ENCODE measurements at regions not wholly inside any gene's neighbourhood (a gene's known extent, or its start where the extent isn't known, plus 50 kb on each side); places are given as distances from the start of the nearest gene placed in this dataset.

DNA sequence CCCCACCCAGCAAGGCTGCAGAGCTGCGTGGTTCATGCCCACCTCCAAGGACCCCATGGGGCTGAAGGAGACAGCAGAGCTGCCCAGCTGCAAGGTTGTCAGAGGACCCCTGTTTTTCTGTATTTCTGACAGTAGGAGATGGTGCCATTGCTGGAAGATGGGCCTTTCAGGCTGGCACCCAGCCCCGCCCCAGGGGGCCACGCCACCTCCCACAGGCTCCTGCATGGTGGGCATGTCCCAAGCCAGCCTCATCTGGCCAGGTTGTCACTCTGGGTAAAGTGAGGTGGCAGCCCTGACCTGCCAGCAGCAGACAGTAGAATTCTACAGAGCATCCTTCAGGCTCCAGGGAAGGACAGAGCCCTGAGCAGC lies 75.5 kb upstream of the RET start:
- ATAC-seq (replicated peaks in 1 of 4) (no peak), DNase-seq (no peak)
- Histone ChIP-seq H3K9me3 (no peaks in the 10 kb centered on the region), H3K4me1 (ENCODE audit: control insufficient read depth in 1 of 2, extremely low read depth in 1 of 2, insufficient read depth in 2 of 2, low read length in 2 of 2) (no peaks in the 10 kb centered on the region), H3K4me3 (ENCODE audit: control insufficient read depth in 1 of 2, extremely low read depth in 1 of 2, low read length in 1 of 2) (no peak overlapping the region), H3K27me3 (replicated peaks in 1 of 2; ENCODE audit: control insufficient read depth in 2 of 2, extremely low read depth in 1 of 2, insufficient read depth in 2 of 2, low read length in 1 of 2) (peaks cover 0 to 8% of the 10 kb centered on the region in 2 experiments), H3K27ac (ENCODE audit: low read length) (no peak overlapping the region), H3K36me3 (ENCODE audit: control insufficient read depth in 2 of 2, extremely low read depth in 1 of 2, insufficient read depth in 1 of 2, low read length in 1 of 2) (no peaks in the 10 kb centered on the region)
- peaks cover 2 to 3% of the 10 kb centered on the region in 2 donors for H3K27me3 Mint-ChIP-seq
- no peaks in the 10 kb centered on the region for H3K4me1 Mint-ChIP-seq
- no peak overlapping the region for H3K4me3 Mint-ChIP-seq
- ChIA-PET POLR2A (no interaction called here), CTCF (no interaction called here)
- no peaks in the 10 kb centered on the region for H3K9me3 Mint-ChIP-seq
- H3K36me3 Mint-ChIP-seq = no peaks in the 10 kb centered on the region
- no peak overlapping the region for H3K27ac Mint-ChIP-seq
- 61% methylated on average over 3 of the region's 3 CpGs for WGBS (ENCODE audit: insufficient coverage)

DNA sequence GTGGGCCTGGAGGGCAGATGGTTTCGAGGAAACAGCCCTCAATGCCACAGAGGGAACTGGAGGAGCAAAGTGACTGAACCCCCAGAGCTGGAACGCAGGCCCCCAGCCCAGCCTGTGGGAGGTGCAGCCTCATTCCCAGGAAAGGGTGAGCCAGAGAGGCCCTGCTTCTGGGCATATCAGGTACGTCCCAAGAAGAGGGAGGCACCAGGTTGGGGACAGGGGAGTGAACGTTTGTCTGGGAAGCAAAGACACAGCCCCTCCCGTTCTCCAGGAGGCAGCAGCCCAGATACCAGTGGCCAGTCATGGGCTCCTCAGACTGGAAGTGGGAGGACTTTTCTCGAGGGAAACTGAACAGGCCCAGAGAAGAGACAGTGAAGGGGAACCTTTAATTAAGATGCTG lies 74.3 kb upstream of the RET start:
- peaks cover 2 to 3% of the 10 kb centered on the region in 2 donors for H3K27me3 Mint-ChIP-seq
- POLR2A ChIA-PET = no interaction called here
- no peak overlapping the region for H3K4me3 ChIP-seq (ENCODE audit: control insufficient read depth in 1 of 2, extremely low read depth in 1 of 2, low read length in 1 of 2)
- peaks cover 0 to 3% of the 10 kb centered on the region in 2 experiments for H3K27me3 ChIP-seq (replicated peaks in 1 of 2; ENCODE audit: control insufficient read depth in 2 of 2, extremely low read depth in 1 of 2, insufficient read depth in 2 of 2, low read length in 1 of 2)
- H3K4me3 Mint-ChIP-seq = no peak overlapping the region
- no peaks in the 10 kb centered on the region for H3K9me3 ChIP-seq
- no peaks in the 10 kb centered on the region for H3K36me3 Mint-ChIP-seq
- H3K36me3 ChIP-seq (ENCODE audit: control insufficient read depth in 2 of 2, extremely low read depth in 1 of 2, insufficient read depth in 1 of 2, low read length in 1 of 2) = no peaks in the 10 kb centered on the region
- CTCF ChIA-PET = no interaction called here
- ATAC-seq (replicated peaks in 1 of 4) (no peak), DNase-seq (no peak)
- H3K4me1 Mint-ChIP-seq = no peaks in the 10 kb centered on the region
- H3K27ac ChIP-seq (ENCODE audit: low read length) = no peak overlapping the region
- H3K4me1 ChIP-seq (ENCODE audit: control insufficient read depth in 1 of 2, extremely low read depth in 1 of 2, insufficient read depth in 2 of 2, low read length in 2 of 2) = no peaks in the 10 kb centered on the region
- H3K9me3 Mint-ChIP-seq = no peaks in the 10 kb centered on the region
- 67% methylated on average over 3 of the region's 6 CpGs for WGBS (ENCODE audit: insufficient coverage)
- H3K27ac Mint-ChIP-seq = no peak overlapping the region

DNA sequence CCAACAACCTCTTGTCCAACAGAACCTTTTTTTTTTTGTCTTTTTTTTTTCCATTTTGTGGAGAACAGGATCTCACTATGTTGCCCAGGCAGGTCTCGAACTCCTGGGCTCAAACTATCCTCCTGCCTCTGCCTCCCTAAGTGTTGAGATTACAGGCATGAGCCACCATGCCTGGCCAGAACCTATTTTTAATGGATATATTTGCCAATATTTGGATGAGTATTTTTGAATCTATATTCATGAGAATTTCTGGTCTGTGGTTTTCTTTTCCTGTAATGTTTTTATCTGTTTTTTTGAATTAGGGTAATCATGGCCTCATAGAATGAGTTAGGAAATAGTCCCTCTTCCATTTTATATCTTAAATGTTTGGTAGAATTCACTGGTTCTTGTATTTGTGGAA lies 70.4 kb upstream of the RET start:
- Histone ChIP-seq H3K4me1 (ENCODE audit: control insufficient read depth in 1 of 2, extremely low read depth in 1 of 2, insufficient read depth in 2 of 2, low read length in 2 of 2) (no peaks in the 10 kb centered on the region), H3K27ac (ENCODE audit: low read length) (no peak overlapping the region), H3K36me3 (ENCODE audit: control insufficient read depth in 2 of 2, extremely low read depth in 1 of 2, insufficient read depth in 1 of 2, low read length in 1 of 2) (no peaks in the 10 kb centered on the region), H3K9me3 (no peaks in the 10 kb centered on the region), H3K27me3 (replicated peaks in 1 of 2; ENCODE audit: control insufficient read depth in 2 of 2, extremely low read depth in 1 of 2, insufficient read depth in 2 of 2, low read length in 1 of 2) (peaks cover 0 to 6% of the 10 kb centered on the region in 2 experiments), H3K4me3 (ENCODE audit: control insufficient read depth in 1 of 2, extremely low read depth in 1 of 2, low read length in 1 of 2) (no peak overlapping the region)
- Mint-ChIP-seq H3K36me3 (no peaks in the 10 kb centered on the region), H3K27ac (no peak overlapping the region), H3K4me1 (no peaks in the 10 kb centered on the region), H3K9me3 (peaks cover 0 to 6% (median 2%) of the 10 kb centered on the region in 3 donors), H3K4me3 (no peak overlapping the region), H3K27me3 (peaks cover 3 to 5% of the 10 kb centered on the region in 2 donors)
- CTCF ChIA-PET = no interaction called here
- POLR2A ChIA-PET = no interaction called here
- no CpG with 5 or more reads among the region's 1 CpG for WGBS (ENCODE audit: insufficient coverage)
- DNase-seq (no peak), ATAC-seq (replicated peaks in 1 of 4) (no peak)

DNA sequence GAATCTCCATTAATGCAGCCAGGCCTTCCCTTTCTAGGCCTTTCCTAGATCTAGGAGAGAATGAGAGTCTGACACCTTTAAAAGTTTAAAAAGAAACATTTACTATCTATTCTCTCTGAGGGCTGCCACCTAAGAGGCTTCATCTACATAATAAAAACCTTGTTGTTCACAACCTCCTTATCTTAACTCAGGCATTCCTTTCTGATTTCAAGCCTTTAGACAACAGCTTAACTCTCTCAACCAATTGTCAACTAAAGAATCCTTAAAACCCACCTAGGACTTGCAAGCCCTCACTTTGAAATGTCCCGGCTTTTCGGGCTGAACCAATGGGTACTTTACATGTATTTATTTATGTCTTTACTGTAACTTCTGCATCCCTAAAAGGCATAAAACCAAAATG lies 64.3 kb upstream of the RET start:
- Histone ChIP-seq H3K36me3 (ENCODE audit: control insufficient read depth in 2 of 2, extremely low read depth in 1 of 2, insufficient read depth in 1 of 2, low read length in 1 of 2) (no peaks in the 10 kb centered on the region), H3K9me3 (no peaks in the 10 kb centered on the region), H3K27me3 (replicated peaks in 1 of 2; ENCODE audit: control insufficient read depth in 2 of 2, extremely low read depth in 1 of 2, insufficient read depth in 2 of 2, low read length in 1 of 2) (peaks cover 0 to 6% of the 10 kb centered on the region in 2 experiments), H3K4me1 (ENCODE audit: control insufficient read depth in 1 of 2, extremely low read depth in 1 of 2, insufficient read depth in 2 of 2, low read length in 2 of 2) (peaks cover 0 to 2% of the 10 kb centered on the region in 2 experiments), H3K4me3 (ENCODE audit: control insufficient read depth in 1 of 2, extremely low read depth in 1 of 2, low read length in 1 of 2) (no peak overlapping the region), H3K27ac (ENCODE audit: low read length) (no peak overlapping the region)
- WGBS (ENCODE audit: insufficient coverage) = no CpG with 5 or more reads among the region's 2 CpGs
- Mint-ChIP-seq H3K27me3 (peaks cover 0 to 3% of the 10 kb centered on the region in 2 donors), H3K4me3 (no peak overlapping the region), H3K4me1 (no peaks in the 10 kb centered on the region), H3K9me3 (peaks cover 0 to 6% (median 2%) of the 10 kb centered on the region in 3 donors), H3K36me3 (no peaks in the 10 kb centered on the region), H3K27ac (no peak overlapping the region)
- ATAC-seq (replicated peaks in 1 of 4) (no peak), DNase-seq (no peak)
- POLR2A ChIA-PET = no interaction called here
- CTCF ChIA-PET = no interaction called here

DNA sequence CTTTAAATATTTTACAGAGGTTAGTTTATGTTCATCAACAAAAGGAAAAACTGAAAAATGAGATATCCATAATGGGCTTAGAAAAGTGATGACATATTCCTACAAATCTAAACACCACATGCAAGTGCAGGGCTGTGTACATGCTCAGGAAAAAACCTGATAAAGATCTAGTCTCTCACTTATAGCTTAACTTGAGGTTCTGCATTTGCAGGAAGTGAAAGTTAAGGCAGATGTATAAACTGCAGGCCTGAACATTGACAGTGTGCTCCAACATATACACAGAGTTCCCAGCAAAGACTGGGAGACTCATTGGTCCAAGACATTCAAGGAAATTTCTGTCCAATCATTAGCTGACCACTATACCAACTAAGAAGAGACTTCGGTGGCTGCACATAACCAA lies 63.8 kb upstream of the RET start:
- Histone ChIP-seq H3K27me3 (replicated peaks in 1 of 2; ENCODE audit: control insufficient read depth in 2 of 2, extremely low read depth in 1 of 2, insufficient read depth in 2 of 2, low read length in 1 of 2) (peaks cover 0 to 6% of the 10 kb centered on the region in 2 experiments), H3K4me1 (ENCODE audit: control insufficient read depth in 1 of 2, extremely low read depth in 1 of 2, insufficient read depth in 2 of 2, low read length in 2 of 2) (peaks cover 0 to 2% of the 10 kb centered on the region in 2 experiments), H3K9me3 (no peaks in the 10 kb centered on the region), H3K4me3 (ENCODE audit: control insufficient read depth in 1 of 2, extremely low read depth in 1 of 2, low read length in 1 of 2) (no peak overlapping the region), H3K27ac (ENCODE audit: low read length) (no peak overlapping the region), H3K36me3 (ENCODE audit: control insufficient read depth in 2 of 2, extremely low read depth in 1 of 2, insufficient read depth in 1 of 2, low read length in 1 of 2) (no peaks in the 10 kb centered on the region)
- POLR2A ChIA-PET = no interaction called here
- Mint-ChIP-seq H3K27ac (no peak overlapping the region), H3K9me3 (peaks cover 0 to 6% (median 2%) of the 10 kb centered on the region in 3 donors), H3K27me3 (peaks cover 0 to 6% of the 10 kb centered on the region in 2 donors), H3K36me3 (no peaks in the 10 kb centered on the region), H3K4me1 (no peaks in the 10 kb centered on the region), H3K4me3 (no peak overlapping the region)
- CTCF ChIA-PET = no interaction called here
- DNase-seq (no peak), ATAC-seq (replicated peaks in 1 of 4) (no peak)
- no CpG with 5 or more reads among the region's 1 CpG for WGBS (ENCODE audit: insufficient coverage)

DNA sequence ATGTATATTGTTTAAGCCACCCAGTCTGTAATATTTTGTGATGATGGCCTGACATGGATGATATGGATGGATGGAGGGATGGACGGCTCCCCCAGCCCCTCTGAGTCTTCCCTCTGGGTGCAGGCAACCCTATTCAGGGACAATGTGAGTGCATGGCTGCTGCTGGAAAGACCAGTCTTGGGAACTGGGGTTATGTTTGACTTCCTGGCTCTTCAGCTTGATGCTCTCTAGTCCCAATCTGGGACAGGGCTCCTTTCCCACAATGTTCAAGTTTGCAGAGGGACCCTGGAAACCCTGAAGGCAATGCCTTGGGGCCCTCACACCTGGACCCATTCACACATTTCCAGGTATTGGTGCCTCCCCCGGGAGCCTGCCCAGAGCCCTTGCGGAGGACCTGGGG lies 52.3 kb upstream of the RET start:
- Histone ChIP-seq H3K9me3 (no peaks in the 10 kb centered on the region), H3K27ac (ENCODE audit: low read length) (no peak overlapping the region), H3K4me1 (ENCODE audit: control insufficient read depth in 1 of 2, extremely low read depth in 1 of 2, insufficient read depth in 2 of 2, low read length in 2 of 2) (no peaks in the 10 kb centered on the region), H3K4me3 (ENCODE audit: control insufficient read depth in 1 of 2, extremely low read depth in 1 of 2, low read length in 1 of 2) (no peak overlapping the region), H3K36me3 (ENCODE audit: control insufficient read depth in 2 of 2, extremely low read depth in 1 of 2, insufficient read depth in 1 of 2, low read length in 1 of 2) (no peaks in the 10 kb centered on the region), H3K27me3 (replicated peaks in 1 of 2; ENCODE audit: control insufficient read depth in 2 of 2, extremely low read depth in 1 of 2, insufficient read depth in 2 of 2, low read length in 1 of 2) (peaks cover 0 to 34% of the 10 kb centered on the region in 2 experiments)
- Mint-ChIP-seq H3K4me1 (peaks cover 0 to 5% (median 0%) of the 10 kb centered on the region in 3 donors), H3K27me3 (peaks cover 10 to 12% of the 10 kb centered on the region in 2 donors), H3K4me3 (no peak overlapping the region), H3K9me3 (no peaks in the 10 kb centered on the region), H3K27ac (no peak overlapping the region), H3K36me3 (no peaks in the 10 kb centered on the region)
- 100% methylated on average over 1 of the region's 3 CpGs for WGBS (ENCODE audit: insufficient coverage)
- ATAC-seq (replicated peaks in 1 of 4) (no peak), DNase-seq (no peak)
- ChIA-PET CTCF (no interaction called here), POLR2A (no interaction called here)

DNA sequence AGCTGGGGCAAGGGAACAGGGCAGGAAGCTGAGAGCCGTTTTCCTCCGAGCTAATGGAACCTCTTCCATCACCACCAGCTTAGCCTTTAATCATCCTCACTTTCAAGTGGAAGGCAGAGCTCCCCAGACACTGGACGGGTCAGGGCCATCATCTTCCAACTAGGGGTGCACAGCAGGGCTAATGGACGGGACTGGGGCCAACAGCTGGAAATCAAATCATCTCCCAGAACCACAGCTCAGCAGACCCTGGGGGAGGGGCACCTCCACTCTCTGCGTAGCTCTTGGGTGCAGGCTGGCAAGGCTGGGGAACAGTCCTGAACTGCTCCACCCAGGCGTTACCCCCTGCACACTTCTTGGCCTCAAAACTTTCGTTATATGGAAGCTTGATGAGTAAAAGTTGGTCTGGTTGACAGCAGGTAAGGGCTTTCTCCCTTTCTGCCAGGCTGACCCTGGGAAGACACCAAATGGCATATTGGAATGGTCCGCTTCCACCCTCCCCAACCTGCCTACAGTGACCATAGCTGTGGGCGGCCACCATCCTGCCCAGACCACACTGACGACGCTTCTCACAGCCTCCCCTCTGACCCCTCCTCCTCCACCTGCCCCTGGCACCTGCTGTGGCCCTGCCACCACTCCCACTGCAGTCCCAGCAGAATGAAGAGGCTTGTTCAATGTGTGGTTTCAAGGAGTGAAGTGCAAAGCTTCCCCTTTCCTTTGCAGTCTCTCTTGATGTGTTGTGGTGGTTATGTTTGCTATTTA lies 51.7 kb upstream of the RET start:
- Histone ChIP-seq H3K4me1 (ENCODE audit: control insufficient read depth in 1 of 2, extremely low read depth in 1 of 2, insufficient read depth in 2 of 2, low read length in 2 of 2) (no peaks in the 10 kb centered on the region), H3K36me3 (ENCODE audit: control insufficient read depth in 2 of 2, extremely low read depth in 1 of 2, insufficient read depth in 1 of 2, low read length in 1 of 2) (no peaks in the 10 kb centered on the region), H3K27me3 (replicated peaks in 1 of 2; ENCODE audit: control insufficient read depth in 2 of 2, extremely low read depth in 1 of 2, insufficient read depth in 2 of 2, low read length in 1 of 2) (peaks cover 0 to 33% of the 10 kb centered on the region in 2 experiments), H3K27ac (ENCODE audit: low read length) (no peak overlapping the region), H3K9me3 (no peaks in the 10 kb centered on the region), H3K4me3 (ENCODE audit: control insufficient read depth in 1 of 2, extremely low read depth in 1 of 2, low read length in 1 of 2) (no peak overlapping the region)
- 80% methylated on average over 5 of the region's 11 CpGs for WGBS (ENCODE audit: insufficient coverage)
- H3K36me3 Mint-ChIP-seq = no peaks in the 10 kb centered on the region
- peaks cover 0 to 5% (median 0%) of the 10 kb centered on the region in 3 donors for H3K4me1 Mint-ChIP-seq
- POLR2A ChIA-PET = no interaction called here
- no peak overlapping the region for H3K4me3 Mint-ChIP-seq
- peaks cover 10 to 12% of the 10 kb centered on the region in 2 donors for H3K27me3 Mint-ChIP-seq
- CTCF ChIA-PET = no interaction called here
- H3K27ac Mint-ChIP-seq = no peak overlapping the region
- DNase-seq (no peak), ATAC-seq (replicated peaks in 1 of 4) (no peak)
- no peaks in the 10 kb centered on the region for H3K9me3 Mint-ChIP-seq

All from T-cell (primary cell).